WTC11 (cell line): ENCODE measurements at regions not wholly inside any gene's neighbourhood (a gene's known extent, or its start where the extent isn't known, plus 50 kb on each side); places are given as distances from the start of the nearest gene placed in this dataset.

Experiments used
- ATAC-seq: fragments of 200-7000 bp; cut with Tn5 transposase; 2 replicates; pipeline ENCODE4 v1.10.0; 2021; ENCODE audit warnings: mild to moderate bottlenecking, moderate library complexity
- CTCF ChIA-PET: fragments of 300-600 bp; sonication (Branson Sonifier 250); formaldehyde crosslinking; loops from one replicate; lab custom pipeline; 2021; ENCODE audit warnings: antibody characterized with exemption; lab: Charles Lee
- POLR2A ChIA-PET: fragments of 350-600 bp; sonication (Branson Sonifier 250); formaldehyde crosslinking; loops from one replicate; lab custom pipeline; 2021; ENCODE audit warnings: antibody characterized with exemption; lab: Charles Lee
- DNase-seq: peaks from one replicate; pipeline ENCODE4 v3.0.0; 2021; ENCODE audit warnings: low spot score
- H3K27ac Mint-ChIP-seq: 2 replicates; pipeline ENCODE4 v1.8.0; 2021; ENCODE audit warnings: mixed read lengths
- H3K27me3 Mint-ChIP-seq: 2 replicates; pipeline ENCODE4 v1.8.0; 2021; ENCODE audit warnings: low read depth, mild to moderate bottlenecking, moderate library complexity, mixed read lengths
- H3K36me3 Mint-ChIP-seq: 2 replicates; pipeline ENCODE4 v1.8.0; 2021; ENCODE audit warnings: mixed read lengths
- H3K4me1 Mint-ChIP-seq: 2 replicates; pipeline ENCODE4 v1.8.0; 2022; ENCODE audit warnings: mixed read lengths
- H3K4me3 Mint-ChIP-seq: 2 replicates; pipeline ENCODE4 v1.8.0; 2021; ENCODE audit warnings: mild to moderate bottlenecking, moderate library complexity, mixed read lengths
- H3K9me3 Mint-ChIP-seq: 2 replicates; pipeline ENCODE4 v1.8.0; 2021; ENCODE audit warnings: mixed read lengths
- ELF4 ChIP-seq: sonication (generic); formaldehyde crosslinking; IDR thresholded peaks from 2 replicates; pipeline ENCODE4 v1.8.1; 2022; ENCODE audit warnings: low read depth, mild to moderate bottlenecking, moderate library complexity, missing genetic modification reagents
- EMX1 ChIP-seq: fragments of 250-450 bp; sonication (Bioruptor Pico); IDR thresholded peaks from 2 replicates; pipeline ENCODE4 v1.8.0; 2021; ENCODE audit warnings: mild to moderate bottlenecking
- GABPB1 ChIP-seq: sonication (generic); formaldehyde crosslinking; IDR thresholded peaks from 2 replicates; pipeline ENCODE4 v1.8.1; 2023; ENCODE audit warnings: mild to moderate bottlenecking, missing genetic modification reagents
- MYBL2 ChIP-seq: sonication (generic); formaldehyde crosslinking; IDR thresholded peaks from 2 replicates; pipeline ENCODE4 v1.8.1; 2023; ENCODE audit warnings: mild to moderate bottlenecking, moderate library complexity, missing genetic modification reagents
- SP1 ChIP-seq: sonication (generic); formaldehyde crosslinking; conservative IDR thresholded peaks from 2 replicates; pipeline ENCODE4 v1.8.1; 2022; ENCODE audit warnings: missing genetic modification reagents
- TEAD1 ChIP-seq: sonication (generic); formaldehyde crosslinking; IDR thresholded peaks from 2 replicates; pipeline ENCODE4 v1.8.0; 2022; ENCODE audit warnings: mild to moderate bottlenecking, missing genetic modification reagents
- ZNF138 ChIP-seq: sonication (generic); formaldehyde crosslinking; conservative IDR thresholded peaks from 2 replicates; pipeline ENCODE4 v1.8.1; 2022; ENCODE audit warnings: mild to moderate bottlenecking, moderate library complexity, missing genetic modification reagents
- ZNF219 ChIP-seq: sonication (generic); formaldehyde crosslinking; IDR thresholded peaks from 2 replicates; pipeline ENCODE4 v1.8.0; 2023; ENCODE audit warnings: missing genetic modification reagents, mild to moderate bottlenecking, borderline replicate concordance
- ZNF317 ChIP-seq: sonication (generic); formaldehyde crosslinking; IDR thresholded peaks from 2 replicates; pipeline ENCODE4 v1.8.1; 2023; ENCODE audit warnings: low read depth, mild to moderate bottlenecking, moderate library complexity, missing genetic modification reagents, borderline replicate concordance
- ZNF416 ChIP-seq: fragments of 250-450 bp; sonication (Bioruptor Pico); IDR thresholded peaks from 2 replicates; pipeline ENCODE4 v1.9.0; 2021; ENCODE audit warnings: mild to moderate bottlenecking, inconsistent platforms
- TF ChIP-seq, protein P1 (sequence below): fragments of 250-450 bp; sonication (Bioruptor Pico); IDR thresholded peaks from 2 replicates; pipeline ENCODE4 v1.9.0; 2021; ENCODE audit warnings: mild to moderate bottlenecking, borderline replicate concordance
- TF ChIP-seq, protein P2 (sequence below): sonication (generic); formaldehyde crosslinking; IDR thresholded peaks from 2 replicates; pipeline ENCODE4 v1.8.0; 2022; ENCODE audit warnings: mild to moderate bottlenecking, missing genetic modification reagents
- TF ChIP-seq, protein P3 (sequence below): sonication (generic); formaldehyde crosslinking; conservative IDR thresholded peaks from 2 replicates; pipeline ENCODE4 v1.8.1; 2022; ENCODE audit warnings: mild to moderate bottlenecking, missing genetic modification reagents
- TF ChIP-seq, protein P4 (sequence below): fragments of 250-450 bp; sonication (Bioruptor Pico); IDR thresholded peaks from 2 replicates; pipeline ENCODE4 v1.9.0; 2021; ENCODE audit warnings: mild to moderate bottlenecking
- TF ChIP-seq, protein P5 (sequence below): fragments of 250-450 bp; sonication (Bioruptor Pico); conservative IDR thresholded peaks from 2 replicates; pipeline ENCODE4 v1.9.0; 2021; ENCODE audit warnings: mild to moderate bottlenecking
- TF ChIP-seq, protein P6 (sequence below): sonication (generic); formaldehyde crosslinking; IDR thresholded peaks from 2 replicates; pipeline ENCODE4 v1.8.1; 2022; ENCODE audit warnings: low read depth, missing genetic modification reagents, borderline replicate concordance
- TF ChIP-seq, protein P7 (sequence below): sonication (generic); formaldehyde crosslinking; IDR thresholded peaks from 2 replicates; pipeline ENCODE4 v1.8.0; 2023; ENCODE audit warnings: missing genetic modification reagents
- TF ChIP-seq, protein P8 (sequence below): sonication (generic); formaldehyde crosslinking; IDR thresholded peaks from 2 replicates; pipeline ENCODE4 v1.8.1; 2022; ENCODE audit warnings: mild to moderate bottlenecking, missing genetic modification reagents, moderate library complexity, borderline replicate concordance

DNA sequence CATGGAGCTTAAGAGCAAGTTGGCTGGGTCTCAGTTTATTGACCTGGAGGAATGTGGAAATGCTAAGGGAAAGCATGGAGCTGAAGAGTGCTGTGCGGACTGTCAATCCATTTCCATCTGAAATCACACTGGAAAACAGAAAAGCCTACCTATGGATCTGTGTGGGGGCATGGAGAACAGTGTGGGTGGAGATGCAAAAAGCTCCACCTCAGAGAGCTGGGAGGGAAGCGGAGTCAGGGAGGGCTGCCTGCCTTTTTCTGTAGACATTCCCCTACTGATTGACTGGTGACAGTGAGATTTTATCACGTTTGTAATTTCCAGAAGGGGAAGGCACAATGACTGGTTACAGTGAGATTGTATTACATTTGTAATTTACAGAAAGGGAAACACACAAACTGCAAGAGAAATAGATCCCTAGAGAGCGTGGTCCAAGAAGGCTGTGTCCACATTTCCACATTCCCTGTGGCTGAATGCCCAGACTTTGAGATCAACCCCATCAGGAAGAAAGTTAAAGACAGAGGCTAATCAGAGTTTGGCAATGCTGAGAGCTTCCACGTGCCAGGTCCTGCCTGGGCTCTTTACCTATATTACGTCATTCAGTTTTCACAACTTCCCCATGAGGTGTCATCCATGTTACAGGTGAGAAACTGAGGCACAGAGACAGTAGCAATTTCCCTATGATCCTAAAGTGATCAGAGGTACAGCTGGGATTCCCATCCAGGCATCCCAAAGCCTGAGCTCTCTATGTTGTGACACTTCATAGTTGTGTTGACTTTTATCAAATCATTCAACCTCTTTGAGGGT, 67.7 kb upstream of the NSMCE3 start:
- Mint-ChIP-seq H3K27me3 (no peaks in the 10 kb centered on the region), H3K27ac (no peak overlapping the region), H3K9me3 (no peaks in the 10 kb centered on the region), H3K4me3 (no peak overlapping the region), H3K4me1 (peaks cover 15% of the 10 kb centered on the region), H3K36me3 (no peaks in the 10 kb centered on the region)
- TF ChIP-seq, protein P1, sequence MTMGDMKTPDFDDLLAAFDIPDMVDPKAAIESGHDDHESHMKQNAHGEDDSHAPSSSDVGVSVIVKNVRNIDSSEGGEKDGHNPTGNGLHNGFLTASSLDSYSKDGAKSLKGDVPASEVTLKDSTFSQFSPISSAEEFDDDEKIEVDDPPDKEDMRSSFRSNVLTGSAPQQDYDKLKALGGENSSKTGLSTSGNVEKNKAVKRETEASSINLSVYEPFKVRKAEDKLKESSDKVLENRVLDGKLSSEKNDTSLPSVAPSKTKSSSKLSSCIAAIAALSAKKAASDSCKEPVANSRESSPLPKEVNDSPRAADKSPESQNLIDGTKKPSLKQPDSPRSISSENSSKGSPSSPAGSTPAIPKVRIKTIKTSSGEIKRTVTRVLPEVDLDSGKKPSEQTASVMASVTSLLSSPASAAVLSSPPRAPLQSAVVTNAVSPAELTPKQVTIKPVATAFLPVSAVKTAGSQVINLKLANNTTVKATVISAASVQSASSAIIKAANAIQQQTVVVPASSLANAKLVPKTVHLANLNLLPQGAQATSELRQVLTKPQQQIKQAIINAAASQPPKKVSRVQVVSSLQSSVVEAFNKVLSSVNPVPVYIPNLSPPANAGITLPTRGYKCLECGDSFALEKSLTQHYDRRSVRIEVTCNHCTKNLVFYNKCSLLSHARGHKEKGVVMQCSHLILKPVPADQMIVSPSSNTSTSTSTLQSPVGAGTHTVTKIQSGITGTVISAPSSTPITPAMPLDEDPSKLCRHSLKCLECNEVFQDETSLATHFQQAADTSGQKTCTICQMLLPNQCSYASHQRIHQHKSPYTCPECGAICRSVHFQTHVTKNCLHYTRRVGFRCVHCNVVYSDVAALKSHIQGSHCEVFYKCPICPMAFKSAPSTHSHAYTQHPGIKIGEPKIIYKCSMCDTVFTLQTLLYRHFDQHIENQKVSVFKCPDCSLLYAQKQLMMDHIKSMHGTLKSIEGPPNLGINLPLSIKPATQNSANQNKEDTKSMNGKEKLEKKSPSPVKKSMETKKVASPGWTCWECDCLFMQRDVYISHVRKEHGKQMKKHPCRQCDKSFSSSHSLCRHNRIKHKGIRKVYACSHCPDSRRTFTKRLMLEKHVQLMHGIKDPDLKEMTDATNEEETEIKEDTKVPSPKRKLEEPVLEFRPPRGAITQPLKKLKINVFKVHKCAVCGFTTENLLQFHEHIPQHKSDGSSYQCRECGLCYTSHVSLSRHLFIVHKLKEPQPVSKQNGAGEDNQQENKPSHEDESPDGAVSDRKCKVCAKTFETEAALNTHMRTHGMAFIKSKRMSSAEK (CRISPR knock-in tag), result no peak
- TF ChIP-seq ZNF138 (CRISPR knock-in tag) (no peak), ELF4 (CRISPR knock-in tag) (no peak)
- TF ChIP-seq, protein P2, sequence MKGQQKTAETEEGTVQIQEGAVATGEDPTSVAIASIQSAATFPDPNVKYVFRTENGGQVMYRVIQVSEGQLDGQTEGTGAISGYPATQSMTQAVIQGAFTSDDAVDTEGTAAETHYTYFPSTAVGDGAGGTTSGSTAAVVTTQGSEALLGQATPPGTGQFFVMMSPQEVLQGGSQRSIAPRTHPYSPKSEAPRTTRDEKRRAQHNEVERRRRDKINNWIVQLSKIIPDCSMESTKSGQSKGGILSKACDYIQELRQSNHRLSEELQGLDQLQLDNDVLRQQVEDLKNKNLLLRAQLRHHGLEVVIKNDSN, result no peak
- ATAC-seq (no peak), DNase-seq (no peak)
- CTCF ChIA-PET, result interaction anchor here (2.3 kb wide), 1 partner anchor 197 kb away, joined by 7 read pairs; no protein-coding TSS in a partner anchor
- POLR2A ChIA-PET, result interaction anchor here (0.7 kb wide), 1 partner anchor 15 kb away, joined by 8 read pairs; no protein-coding TSS in a partner anchor

DNA sequence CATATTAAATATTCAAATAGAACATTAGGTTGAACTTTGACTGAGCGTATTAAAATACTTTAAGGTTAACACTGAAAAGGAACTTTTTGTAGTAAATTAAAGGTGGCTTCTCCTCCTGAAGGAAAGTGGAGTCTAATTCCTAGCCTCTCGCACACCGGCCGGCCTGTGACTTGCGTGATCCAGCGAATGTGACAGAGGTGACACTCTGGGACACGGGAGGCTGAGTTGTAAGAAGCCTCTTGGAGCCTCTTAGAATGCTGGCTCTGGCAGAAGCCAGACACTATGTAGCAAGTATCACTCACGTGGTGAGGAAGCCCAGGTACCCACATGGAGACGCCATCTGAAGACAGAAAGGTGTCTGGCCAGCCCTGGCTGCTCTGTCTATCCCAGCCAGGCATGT, 64.9 kb upstream of the NSMCE3 start:
- H3K27ac Mint-ChIP-seq, result no peak overlapping the region
- CTCF ChIA-PET, result interaction anchor here (0.9 kb wide), 1 partner anchor 195 kb away, joined by 3 read pairs; no protein-coding TSS in a partner anchor
- TF ChIP-seq TEAD1 (no peak), ZNF219 (no peak), MYBL2 (CRISPR knock-in tag) (no peak), EMX1 (CRISPR knock-in tag) (no peak), SP1 (CRISPR knock-in tag) (no peak), ZNF317 (CRISPR knock-in tag) (no peak), GABPB1 (CRISPR knock-in tag) (no peak), ZNF416 (CRISPR knock-in tag) (no peak)
- TF ChIP-seq, protein P3, sequence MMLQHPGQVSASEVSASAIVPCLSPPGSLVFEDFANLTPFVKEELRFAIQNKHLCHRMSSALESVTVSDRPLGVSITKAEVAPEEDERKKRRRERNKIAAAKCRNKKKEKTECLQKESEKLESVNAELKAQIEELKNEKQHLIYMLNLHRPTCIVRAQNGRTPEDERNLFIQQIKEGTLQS (CRISPR knock-in tag), result no peak
- TF ChIP-seq, protein P4, sequence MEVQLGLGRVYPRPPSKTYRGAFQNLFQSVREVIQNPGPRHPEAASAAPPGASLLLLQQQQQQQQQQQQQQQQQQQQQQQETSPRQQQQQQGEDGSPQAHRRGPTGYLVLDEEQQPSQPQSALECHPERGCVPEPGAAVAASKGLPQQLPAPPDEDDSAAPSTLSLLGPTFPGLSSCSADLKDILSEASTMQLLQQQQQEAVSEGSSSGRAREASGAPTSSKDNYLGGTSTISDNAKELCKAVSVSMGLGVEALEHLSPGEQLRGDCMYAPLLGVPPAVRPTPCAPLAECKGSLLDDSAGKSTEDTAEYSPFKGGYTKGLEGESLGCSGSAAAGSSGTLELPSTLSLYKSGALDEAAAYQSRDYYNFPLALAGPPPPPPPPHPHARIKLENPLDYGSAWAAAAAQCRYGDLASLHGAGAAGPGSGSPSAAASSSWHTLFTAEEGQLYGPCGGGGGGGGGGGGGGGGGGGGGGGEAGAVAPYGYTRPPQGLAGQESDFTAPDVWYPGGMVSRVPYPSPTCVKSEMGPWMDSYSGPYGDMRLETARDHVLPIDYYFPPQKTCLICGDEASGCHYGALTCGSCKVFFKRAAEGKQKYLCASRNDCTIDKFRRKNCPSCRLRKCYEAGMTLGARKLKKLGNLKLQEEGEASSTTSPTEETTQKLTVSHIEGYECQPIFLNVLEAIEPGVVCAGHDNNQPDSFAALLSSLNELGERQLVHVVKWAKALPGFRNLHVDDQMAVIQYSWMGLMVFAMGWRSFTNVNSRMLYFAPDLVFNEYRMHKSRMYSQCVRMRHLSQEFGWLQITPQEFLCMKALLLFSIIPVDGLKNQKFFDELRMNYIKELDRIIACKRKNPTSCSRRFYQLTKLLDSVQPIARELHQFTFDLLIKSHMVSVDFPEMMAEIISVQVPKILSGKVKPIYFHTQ, result no peak
- TF ChIP-seq, protein P5, sequence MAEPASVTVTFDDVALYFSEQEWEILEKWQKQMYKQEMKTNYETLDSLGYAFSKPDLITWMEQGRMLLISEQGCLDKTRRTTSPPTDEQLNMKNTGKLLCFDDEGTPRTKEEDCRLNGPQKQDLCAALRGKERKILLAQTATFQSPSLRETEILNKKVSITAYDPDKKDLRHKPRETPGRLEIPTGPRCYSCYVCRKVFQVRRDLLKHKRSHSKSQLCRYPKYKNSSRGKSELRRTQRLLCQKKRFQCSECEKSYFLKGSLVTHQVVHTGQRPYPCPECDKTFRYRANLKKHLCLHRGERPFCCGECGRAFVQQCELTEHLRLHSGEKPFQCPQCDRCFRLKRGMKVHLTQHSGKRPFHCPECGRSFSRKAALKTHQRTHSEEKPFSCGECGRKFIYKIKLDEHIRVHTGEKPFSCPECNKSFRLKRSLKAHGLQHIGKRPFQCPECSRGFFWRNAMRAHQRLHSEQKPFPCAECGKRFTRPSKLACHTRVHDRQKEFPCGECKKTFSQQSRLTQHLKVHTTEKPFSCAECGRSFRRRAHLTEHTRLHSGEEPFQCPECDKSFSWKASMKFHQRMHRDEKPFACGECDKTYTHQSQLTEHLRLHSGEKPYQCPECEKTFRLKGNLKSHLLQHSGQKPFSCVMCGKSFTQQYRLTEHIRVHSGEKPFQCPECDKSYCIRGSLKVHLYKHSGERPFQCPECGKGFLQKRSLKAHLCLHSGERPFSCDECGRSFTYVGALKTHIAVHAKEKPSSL (CRISPR knock-in tag), result no peak
- TF ChIP-seq, protein P6, sequence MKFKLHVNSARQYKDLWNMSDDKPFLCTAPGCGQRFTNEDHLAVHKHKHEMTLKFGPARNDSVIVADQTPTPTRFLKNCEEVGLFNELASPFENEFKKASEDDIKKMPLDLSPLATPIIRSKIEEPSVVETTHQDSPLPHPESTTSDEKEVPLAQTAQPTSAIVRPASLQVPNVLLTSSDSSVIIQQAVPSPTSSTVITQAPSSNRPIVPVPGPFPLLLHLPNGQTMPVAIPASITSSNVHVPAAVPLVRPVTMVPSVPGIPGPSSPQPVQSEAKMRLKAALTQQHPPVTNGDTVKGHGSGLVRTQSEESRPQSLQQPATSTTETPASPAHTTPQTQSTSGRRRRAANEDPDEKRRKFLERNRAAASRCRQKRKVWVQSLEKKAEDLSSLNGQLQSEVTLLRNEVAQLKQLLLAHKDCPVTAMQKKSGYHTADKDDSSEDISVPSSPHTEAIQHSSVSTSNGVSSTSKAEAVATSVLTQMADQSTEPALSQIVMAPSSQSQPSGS, result no peak
- TF ChIP-seq, protein P7, sequence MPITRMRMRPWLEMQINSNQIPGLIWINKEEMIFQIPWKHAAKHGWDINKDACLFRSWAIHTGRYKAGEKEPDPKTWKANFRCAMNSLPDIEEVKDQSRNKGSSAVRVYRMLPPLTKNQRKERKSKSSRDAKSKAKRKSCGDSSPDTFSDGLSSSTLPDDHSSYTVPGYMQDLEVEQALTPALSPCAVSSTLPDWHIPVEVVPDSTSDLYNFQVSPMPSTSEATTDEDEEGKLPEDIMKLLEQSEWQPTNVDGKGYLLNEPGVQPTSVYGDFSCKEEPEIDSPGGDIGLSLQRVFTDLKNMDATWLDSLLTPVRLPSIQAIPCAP (CRISPR knock-in tag), result no peak
- TF ChIP-seq, protein P8, sequence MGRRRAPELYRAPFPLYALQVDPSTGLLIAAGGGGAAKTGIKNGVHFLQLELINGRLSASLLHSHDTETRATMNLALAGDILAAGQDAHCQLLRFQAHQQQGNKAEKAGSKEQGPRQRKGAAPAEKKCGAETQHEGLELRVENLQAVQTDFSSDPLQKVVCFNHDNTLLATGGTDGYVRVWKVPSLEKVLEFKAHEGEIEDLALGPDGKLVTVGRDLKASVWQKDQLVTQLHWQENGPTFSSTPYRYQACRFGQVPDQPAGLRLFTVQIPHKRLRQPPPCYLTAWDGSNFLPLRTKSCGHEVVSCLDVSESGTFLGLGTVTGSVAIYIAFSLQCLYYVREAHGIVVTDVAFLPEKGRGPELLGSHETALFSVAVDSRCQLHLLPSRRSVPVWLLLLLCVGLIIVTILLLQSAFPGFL (CRISPR knock-in tag), result no peak

More for the DNA sequence above, 64.9 kb upstream of the NSMCE3 start:
- Mint-ChIP-seq H3K4me1 (0 out of 2 replicates have a peak, but pooled peaks cover 6% of the 10 kb centered on the region), H3K36me3 (no peaks in the 10 kb centered on the region), H3K9me3 (no peaks in the 10 kb centered on the region), H3K4me3 (no peak overlapping the region), H3K27me3 (no peaks in the 10 kb centered on the region)
- no peak for ATAC-seq
- DNase-seq, result no peak
- POLR2A ChIA-PET, result interaction anchor here (0.6 kb wide), 1 partner anchor 109 kb away, joined by 6 read pairs; no protein-coding TSS in a partner anchor
